ENCODE measurements at regions not wholly inside any gene's neighbourhood (a gene's known extent, or its start where the extent isn't known, plus 50 kb on each side); places are given as distances from the start of the nearest gene placed in this dataset.

DNA sequence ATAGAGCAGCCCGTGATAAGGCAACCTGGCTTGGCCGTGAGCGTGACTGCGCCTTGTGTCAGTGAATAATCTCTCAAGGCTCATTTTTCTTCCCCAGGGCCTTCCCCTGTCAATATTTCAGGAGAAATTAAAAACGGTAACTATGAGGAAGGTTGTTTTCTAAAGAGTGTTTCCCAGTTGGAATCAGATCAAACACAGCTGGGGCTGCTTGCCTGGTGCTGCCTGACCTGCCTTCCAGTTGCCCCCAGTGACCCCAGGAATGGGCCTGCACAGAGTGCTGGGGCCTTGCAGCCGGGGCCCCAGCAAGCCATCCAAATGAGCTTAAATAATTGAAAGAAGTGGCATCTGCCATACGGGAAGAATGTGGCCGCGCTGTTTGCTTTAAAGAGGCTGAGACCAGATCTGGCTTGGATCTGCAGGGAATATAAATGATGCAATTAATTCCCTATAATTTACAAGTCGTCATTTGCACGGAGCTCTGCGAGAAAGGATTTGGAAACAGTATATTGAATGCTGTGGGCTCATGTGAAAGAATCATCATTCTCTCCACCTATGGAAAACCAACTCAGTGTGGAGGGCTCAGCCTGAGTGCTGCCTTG is 203.9 kb downstream of the C1orf94 start:
- TF ChIP-seq CTCF (conservative IDR thresholded peaks at IDR 0.05; ENCODE audit: low read depth in 2 of 2) (no peak), POLR2AphosphoS5 (IDR thresholded peaks at IDR 0.05; ENCODE audit: low read depth) (no peak), JUNB (IDR thresholded peaks at IDR 0.05; ENCODE audit: unreplicated experiment) (no peak), EZH2 (IDR thresholded peaks at IDR 0.05; ENCODE audit: low read depth, unreplicated experiment) (no peak), EZH2phosphoT487 (IDR thresholded peaks at IDR 0.05; ENCODE audit: unreplicated experiment) (no peak), ZNF331 (CRISPR knock-in tag; IDR thresholded peaks at IDR 0.05; ENCODE audit: low read depth) (no peak), CREB1 (CRISPR knock-in tag; IDR thresholded peaks at IDR 0.05; ENCODE audit: low read depth) (no peak), NANOG (IDR thresholded peaks at IDR 0.05; ENCODE audit: borderline replicate concordance) (no peak), ZNF114 (CRISPR knock-in tag; IDR thresholded peaks at IDR 0.05) (no peak), STAT1 (IDR thresholded peaks at IDR 0.05; ENCODE audit: unreplicated experiment) (no peak), ZNF462 (CRISPR knock-in tag; IDR thresholded peaks at IDR 0.05) (no peak)
- TF ChIP-seq, protein P1, sequence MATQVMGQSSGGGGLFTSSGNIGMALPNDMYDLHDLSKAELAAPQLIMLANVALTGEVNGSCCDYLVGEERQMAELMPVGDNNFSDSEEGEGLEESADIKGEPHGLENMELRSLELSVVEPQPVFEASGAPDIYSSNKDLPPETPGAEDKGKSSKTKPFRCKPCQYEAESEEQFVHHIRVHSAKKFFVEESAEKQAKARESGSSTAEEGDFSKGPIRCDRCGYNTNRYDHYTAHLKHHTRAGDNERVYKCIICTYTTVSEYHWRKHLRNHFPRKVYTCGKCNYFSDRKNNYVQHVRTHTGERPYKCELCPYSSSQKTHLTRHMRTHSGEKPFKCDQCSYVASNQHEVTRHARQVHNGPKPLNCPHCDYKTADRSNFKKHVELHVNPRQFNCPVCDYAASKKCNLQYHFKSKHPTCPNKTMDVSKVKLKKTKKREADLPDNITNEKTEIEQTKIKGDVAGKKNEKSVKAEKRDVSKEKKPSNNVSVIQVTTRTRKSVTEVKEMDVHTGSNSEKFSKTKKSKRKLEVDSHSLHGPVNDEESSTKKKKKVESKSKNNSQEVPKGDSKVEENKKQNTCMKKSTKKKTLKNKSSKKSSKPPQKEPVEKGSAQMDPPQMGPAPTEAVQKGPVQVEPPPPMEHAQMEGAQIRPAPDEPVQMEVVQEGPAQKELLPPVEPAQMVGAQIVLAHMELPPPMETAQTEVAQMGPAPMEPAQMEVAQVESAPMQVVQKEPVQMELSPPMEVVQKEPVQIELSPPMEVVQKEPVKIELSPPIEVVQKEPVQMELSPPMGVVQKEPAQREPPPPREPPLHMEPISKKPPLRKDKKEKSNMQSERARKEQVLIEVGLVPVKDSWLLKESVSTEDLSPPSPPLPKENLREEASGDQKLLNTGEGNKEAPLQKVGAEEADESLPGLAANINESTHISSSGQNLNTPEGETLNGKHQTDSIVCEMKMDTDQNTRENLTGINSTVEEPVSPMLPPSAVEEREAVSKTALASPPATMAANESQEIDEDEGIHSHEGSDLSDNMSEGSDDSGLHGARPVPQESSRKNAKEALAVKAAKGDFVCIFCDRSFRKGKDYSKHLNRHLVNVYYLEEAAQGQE (IDR thresholded peaks at IDR 0.05; ENCODE audit: unreplicated experiment) = no peak
- TF ChIP-seq, protein P2, sequence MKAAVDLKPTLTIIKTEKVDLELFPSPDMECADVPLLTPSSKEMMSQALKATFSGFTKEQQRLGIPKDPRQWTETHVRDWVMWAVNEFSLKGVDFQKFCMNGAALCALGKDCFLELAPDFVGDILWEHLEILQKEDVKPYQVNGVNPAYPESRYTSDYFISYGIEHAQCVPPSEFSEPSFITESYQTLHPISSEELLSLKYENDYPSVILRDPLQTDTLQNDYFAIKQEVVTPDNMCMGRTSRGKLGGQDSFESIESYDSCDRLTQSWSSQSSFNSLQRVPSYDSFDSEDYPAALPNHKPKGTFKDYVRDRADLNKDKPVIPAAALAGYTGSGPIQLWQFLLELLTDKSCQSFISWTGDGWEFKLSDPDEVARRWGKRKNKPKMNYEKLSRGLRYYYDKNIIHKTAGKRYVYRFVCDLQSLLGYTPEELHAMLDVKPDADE (IDR thresholded peaks at IDR 0.05) = no peak

All from GM23338 (cell line).